ENCODE measurements at regions not wholly inside any gene's neighbourhood (a gene's known extent, or its start where the extent isn't known, plus 50 kb on each side); places are given as distances from the start of the nearest gene placed in this dataset.
"Not testable (repeated sequence)": the region's sequence is repeated elsewhere in the genome, so short reads cannot be mapped to it uniquely, and the experiment has no call there.

DNA sequence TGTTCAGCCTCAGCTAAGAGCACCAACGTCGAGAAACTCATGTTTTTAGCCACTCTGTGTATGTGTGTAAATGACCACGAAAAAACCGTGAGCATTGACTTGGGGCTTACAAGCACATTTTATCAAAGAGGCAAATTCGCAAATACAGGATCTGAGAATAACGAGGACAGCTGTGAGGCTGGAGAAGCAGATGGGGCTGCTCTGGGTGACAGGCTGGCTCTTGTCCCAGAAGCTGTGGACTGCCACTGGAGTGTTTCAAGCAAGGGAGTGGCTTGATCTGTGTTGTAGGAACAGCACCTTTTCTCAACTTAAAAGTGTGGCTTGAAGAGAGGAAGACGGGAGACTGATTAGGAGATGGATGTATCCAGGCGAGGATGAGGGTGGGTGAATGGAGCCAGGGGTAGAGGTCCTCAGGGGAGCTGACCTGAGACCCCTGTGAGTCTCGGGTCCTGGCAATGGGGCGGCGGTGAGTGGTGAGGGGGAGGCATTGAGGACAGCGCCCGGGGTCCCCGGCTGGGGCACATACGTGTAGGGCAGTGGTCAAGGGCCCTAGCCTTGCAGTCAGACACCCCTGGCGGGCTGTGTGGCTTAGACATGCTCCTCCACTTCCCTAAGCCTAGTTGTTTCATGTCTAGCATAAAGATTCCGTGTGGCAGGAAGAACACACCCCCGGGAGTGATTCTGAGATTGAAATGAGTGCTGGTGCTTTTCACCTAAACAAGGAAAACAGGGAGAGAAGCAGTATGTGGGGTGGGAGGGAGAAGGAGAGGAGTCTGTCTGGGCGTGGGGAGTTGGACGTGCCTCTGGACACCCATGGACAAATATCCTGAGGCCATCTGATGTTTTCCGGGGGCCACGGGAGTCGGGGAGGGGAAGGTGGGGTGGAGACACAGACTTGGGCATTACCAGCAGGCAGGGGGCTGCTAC lies 76.3 kb downstream of the FAM50B start:
- not testable (repeated sequence) for TF ChIP-seq CBX5 (IDR thresholded peaks at IDR 0.05; ENCODE audit: borderline replicate concordance, low read depth); MTA1 (IDR thresholded peaks at IDR 0.05; ENCODE audit: borderline replicate concordance); TOE1 (IDR thresholded peaks at IDR 0.05; ENCODE audit: borderline replicate concordance); TOE1 (CRISPR knock-in tag; IDR thresholded peaks at IDR 0.05; ENCODE audit: borderline replicate concordance, low read depth); ZKSCAN1 (IDR thresholded peaks at IDR 0.05; ENCODE audit: low read depth, low read length); EP300 (IDR thresholded peaks at IDR 0.05; ENCODE audit: low read length); MYC (IDR thresholded peaks at IDR 0.05; ENCODE audit: low read depth, low read length); MYC (CRISPR knock-in tag; IDR thresholded peaks at IDR 0.05; ENCODE audit: borderline replicate concordance, low read depth); SMAD1 (IDR thresholded peaks at IDR 0.05; ENCODE audit: low read depth, low read length, partially characterized antibody); ILK (tag; IDR thresholded peaks at IDR 0.05; ENCODE audit: borderline replicate concordance, low read depth)
- TF ChIP-seq, protein P1, sequence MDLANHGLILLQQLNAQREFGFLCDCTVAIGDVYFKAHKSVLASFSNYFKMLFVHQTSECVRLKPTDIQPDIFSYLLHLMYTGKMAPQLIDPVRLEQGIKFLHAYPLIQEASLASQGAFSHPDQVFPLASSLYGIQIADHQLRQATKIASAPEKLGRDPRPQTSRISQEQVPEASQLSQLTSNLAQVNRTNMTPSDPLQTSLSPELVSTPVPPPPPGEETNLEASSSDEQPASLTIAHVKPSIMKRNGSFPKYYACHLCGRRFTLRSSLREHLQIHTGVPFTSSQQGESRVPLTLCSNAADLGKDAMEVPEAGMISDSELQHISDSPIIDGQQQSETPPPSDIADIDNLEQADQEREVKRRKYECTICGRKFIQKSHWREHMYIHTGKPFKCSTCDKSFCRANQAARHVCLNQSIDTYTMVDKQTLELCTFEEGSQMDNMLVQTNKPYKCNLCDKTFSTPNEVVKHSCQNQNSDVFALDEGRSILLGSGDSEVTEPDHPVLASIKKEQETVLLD (IDR thresholded peaks at IDR 0.05): not testable (repeated sequence)
- TF ChIP-seq, protein P2, sequence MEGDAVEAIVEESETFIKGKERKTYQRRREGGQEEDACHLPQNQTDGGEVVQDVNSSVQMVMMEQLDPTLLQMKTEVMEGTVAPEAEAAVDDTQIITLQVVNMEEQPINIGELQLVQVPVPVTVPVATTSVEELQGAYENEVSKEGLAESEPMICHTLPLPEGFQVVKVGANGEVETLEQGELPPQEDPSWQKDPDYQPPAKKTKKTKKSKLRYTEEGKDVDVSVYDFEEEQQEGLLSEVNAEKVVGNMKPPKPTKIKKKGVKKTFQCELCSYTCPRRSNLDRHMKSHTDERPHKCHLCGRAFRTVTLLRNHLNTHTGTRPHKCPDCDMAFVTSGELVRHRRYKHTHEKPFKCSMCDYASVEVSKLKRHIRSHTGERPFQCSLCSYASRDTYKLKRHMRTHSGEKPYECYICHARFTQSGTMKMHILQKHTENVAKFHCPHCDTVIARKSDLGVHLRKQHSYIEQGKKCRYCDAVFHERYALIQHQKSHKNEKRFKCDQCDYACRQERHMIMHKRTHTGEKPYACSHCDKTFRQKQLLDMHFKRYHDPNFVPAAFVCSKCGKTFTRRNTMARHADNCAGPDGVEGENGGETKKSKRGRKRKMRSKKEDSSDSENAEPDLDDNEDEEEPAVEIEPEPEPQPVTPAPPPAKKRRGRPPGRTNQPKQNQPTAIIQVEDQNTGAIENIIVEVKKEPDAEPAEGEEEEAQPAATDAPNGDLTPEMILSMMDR (IDR thresholded peaks at IDR 0.05 in 2 of 3, conservative IDR thresholded peaks at IDR 0.05 in 1 of 3; ENCODE audit: insufficient read depth in 2 of 3, low read depth in 1 of 3, low read length in 3 of 3): not testable (repeated sequence)
- TF ChIP-seq, protein P3, sequence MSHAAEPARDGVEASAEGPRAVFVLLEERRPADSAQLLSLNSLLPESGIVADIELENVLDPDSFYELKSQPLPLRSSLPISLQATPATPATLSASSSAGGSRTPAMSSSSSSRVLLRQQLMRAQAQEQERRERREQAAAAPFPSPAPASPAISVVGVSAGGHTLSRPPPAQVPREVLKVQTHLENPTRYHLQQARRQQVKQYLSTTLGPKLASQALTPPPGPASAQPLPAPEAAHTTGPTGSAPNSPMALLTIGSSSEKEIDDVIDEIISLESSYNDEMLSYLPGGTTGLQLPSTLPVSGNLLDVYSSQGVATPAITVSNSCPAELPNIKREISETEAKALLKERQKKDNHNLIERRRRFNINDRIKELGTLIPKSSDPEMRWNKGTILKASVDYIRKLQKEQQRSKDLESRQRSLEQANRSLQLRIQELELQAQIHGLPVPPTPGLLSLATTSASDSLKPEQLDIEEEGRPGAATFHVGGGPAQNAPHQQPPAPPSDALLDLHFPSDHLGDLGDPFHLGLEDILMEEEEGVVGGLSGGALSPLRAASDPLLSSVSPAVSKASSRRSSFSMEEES (CRISPR knock-in tag; IDR thresholded peaks at IDR 0.05): not testable (repeated sequence)
- TF ChIP-seq, protein P4, sequence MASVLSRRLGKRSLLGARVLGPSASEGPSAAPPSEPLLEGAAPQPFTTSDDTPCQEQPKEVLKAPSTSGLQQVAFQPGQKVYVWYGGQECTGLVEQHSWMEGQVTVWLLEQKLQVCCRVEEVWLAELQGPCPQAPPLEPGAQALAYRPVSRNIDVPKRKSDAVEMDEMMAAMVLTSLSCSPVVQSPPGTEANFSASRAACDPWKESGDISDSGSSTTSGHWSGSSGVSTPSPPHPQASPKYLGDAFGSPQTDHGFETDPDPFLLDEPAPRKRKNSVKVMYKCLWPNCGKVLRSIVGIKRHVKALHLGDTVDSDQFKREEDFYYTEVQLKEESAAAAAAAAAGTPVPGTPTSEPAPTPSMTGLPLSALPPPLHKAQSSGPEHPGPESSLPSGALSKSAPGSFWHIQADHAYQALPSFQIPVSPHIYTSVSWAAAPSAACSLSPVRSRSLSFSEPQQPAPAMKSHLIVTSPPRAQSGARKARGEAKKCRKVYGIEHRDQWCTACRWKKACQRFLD (CRISPR knock-in tag; IDR thresholded peaks at IDR 0.05): not testable (repeated sequence)
